HG02981 (cell line): ENCODE measurements at regions not wholly inside any gene's neighbourhood (a gene's known extent, or its start where the extent isn't known, plus 50 kb on each side); places are given as distances from the start of the nearest gene placed in this dataset.
"Not testable (repeated sequence)": the region's sequence is repeated elsewhere in the genome, so short reads cannot be mapped to it uniquely, and the experiment has no call there.

Experiments used
- ATAC-seq: cut with Tn5 transposase; IDR thresholded peaks from one replicate; pipeline ENCODE4 v1.9.1; 2021; ENCODE audit warnings: mild to moderate bottlenecking, moderate library complexity; ENCODE audit not compliant: unreplicated experiment

- no peak for ATAC-seq
Measured at GRCh38 chr1:177737456-177737855, 232.4 kb downstream of the SEC16B start.

DNA sequence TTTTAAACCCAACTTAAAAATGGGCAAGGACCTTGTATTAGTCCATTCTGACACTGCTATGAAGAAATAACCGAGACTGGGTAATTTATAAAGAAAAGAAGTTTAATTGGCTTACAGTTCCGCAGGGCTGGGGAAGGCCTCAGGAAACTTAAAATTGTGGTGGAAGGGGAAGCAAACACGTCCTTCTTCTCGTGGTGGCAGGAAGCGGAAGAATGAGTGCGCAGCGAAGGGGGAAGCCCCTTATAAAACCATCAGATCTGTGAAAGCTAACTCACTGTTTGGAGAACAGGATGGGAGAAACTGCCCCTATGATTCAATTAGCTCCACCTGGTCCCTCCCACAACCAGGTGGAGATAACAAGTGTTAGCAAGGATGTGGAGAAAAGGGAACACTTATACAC is 237.7 kb downstream of the SEC16B start:
- no peak for ATAC-seq

- no peak for ATAC-seq
Measured at GRCh38 chr1:177729646-177730045, 240.2 kb downstream of the SEC16B start.

DNA sequence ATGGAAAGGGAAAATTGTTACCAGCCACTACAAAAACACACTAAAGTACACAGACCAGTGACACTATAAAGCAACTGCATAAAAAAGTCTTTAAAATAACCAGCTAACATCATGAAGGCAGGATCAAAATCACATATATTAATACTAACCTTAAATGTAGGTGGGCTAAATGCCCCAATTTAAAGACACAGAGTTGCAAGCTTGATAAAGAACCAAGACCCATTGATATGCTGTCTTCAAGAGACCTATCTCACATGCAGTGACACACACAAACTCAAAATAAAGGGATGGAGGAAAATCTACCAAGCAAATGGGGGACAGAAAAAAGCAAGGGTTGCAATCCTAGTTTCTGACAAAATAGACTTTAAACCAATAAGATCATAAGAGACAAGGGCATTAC is 246.3 kb downstream of the SEC16B start:
- ATAC-seq: no peak

DNA sequence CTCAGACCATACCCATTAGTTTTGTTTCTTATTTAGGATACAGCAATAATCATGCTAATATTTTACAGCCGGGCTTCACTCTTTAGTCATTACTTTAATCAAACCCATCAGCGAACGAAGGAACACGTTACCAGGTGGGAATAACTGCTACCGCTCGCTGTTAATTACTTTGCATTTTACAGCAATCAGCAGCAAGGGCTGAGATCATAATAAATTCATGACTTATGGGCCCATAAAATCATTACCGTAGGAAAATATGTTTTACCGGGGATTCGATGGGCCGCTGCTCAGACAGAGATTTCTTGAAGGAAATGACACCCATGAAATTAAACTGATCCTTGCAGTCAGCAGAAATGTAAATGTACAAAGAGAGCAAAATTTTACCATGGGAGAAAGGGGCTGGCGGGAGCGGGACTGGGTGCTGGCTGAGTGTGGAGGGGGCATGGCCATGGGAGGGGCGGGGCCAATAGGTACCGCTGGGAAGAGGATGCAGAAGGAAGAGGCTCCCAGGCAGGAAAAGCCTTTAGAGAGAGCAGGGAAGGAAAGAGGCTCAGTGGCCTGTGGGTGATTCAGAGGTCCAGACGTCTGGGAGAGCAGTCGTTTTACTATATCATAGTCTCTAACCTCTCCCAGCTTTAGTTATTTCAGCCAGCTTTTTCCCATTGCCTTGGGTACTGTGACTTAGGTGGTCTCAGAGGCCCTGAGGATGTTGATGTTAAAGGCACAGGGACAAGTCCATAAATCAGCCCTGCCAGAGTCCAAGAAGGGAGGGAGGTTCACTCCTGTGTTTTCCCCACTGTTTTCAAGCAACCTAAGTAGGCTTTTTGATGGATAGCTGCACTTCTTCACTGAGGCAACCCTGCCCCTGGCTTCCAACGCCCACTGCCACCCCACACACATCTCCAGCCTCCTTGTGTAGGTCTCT is 258.9 kb downstream of the SEC16B start:
- ATAC-seq: no peak

- no peak for ATAC-seq
Measured at GRCh38 chr1:177708406-177708805, 261.5 kb downstream of the SEC16B start.

DNA sequence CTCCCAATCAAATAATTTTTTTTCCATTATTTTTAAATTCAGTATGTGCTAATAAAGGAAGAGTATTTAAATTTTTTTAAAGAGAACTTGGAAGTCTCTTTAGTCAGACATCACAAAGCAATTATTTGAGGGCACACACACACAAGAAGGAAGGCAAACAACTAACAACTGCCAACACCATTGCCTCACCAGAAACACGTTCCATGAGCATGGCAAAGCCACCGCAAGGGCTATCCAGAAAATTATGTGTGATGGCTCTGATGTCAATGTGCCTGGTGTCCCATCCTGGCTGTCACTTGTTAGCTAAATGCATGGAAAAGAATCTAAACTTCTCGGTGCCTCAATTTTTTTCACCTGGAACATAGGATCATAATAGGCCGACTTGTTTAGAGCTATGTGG is 262.9 kb downstream of the SEC16B start:
- no peak for ATAC-seq

- no peak for ATAC-seq
Measured at GRCh38 chr1:177705839-177706238, 264.0 kb downstream of the SEC16B start.

- no peak for ATAC-seq
Measured at GRCh38 chr1:177703888-177704446, 265.9 kb downstream of the SEC16B start.

DNA sequence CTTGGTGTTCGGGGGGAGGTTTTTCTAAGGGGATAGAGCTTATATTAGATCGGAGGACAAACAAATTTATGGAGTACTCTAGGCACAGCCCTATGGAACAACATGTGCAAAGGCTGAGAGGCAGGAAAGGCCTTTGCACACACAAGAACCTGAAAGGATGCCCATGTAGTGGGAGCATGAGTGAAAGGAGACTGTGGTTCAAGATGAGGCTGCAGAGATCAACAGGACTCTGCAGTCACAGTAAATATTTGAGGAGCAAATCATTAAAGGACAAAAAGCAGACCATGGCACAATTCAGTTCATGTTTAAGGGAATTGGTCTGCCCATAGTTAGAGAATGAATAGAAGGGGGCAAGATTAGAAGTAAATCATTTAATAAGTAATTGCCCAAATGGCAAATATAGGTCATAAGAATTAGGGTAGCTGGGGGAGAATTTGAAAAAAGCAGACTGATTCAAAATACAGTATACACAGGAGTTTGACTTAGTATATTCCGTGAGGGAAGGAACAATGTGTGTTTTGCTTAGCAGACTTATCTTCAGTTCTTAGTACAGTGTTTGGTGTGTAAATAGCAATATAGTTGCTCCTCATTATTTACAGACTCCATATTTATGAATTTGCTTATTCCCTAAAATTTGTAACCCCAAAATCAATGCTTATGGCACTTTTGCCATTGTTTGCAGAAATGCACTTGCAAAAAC is 268.1 kb downstream of the SEC16B start:
- ATAC-seq: no peak

DNA sequence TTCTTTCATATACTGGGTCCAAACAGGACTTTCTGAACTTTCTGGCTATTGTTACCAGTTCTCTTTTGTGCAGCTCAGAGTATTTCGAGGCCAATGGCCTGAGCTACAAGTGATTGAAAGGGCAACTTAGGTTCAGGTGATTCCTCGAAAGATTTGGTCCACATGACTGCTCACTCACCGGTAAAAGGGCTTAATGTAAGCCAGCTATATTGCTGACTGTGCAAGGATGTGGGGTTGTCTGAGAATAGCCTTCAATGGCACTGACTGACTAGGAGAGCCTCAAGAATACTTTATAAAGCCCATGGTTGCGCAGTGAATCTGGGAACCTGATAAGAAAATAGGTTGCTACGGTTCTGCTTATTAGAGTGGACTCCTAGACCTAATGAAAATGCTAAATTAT is 269.0 kb downstream of the SEC16B start:
- ATAC-seq: no peak

- ATAC-seq: no peak
Measured at GRCh38 chr1:177690996-177691395, 278.9 kb downstream of the SEC16B start.

DNA sequence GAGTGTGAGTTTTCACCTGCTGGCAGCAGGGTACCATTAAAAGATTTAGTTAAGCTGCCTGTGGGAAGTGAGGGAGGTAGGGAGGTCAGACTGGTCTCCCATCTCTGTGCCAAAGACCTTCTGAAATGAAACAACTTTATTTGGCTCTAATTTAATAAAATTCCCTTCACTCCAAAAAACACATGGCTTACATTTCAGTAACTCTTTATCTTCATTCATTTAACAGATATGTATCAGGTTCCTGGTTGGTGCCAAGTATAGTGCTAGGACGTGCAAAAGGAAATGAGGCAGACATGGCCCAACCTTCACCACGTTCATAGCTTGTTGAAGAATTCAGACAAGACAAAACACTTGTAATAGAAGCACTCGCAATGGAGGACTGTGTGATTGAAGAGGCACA is 282.3 kb downstream of the SEC16B start:
- no peak for ATAC-seq

DNA sequence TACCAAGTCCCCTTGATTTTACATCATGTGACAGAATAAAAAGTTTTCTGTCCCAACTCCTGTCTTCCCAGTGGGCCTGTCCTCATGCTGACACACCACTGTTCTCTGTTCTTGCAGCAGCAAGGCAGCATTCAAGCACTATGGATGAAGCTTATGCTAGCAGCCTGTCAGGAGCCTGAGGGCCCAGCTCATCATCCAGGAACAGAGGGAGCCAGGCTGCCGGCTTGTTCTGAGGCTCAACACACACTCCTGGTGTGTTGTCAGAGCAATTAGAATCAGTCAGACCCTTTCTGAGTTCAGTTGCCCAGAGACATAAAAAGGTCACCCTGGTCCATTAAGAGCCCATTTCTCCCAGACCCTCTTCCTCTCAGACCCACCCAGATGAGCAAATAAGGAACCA is 282.9 kb downstream of the SEC16B start:
- no peak for ATAC-seq

- no peak for ATAC-seq
Measured at GRCh38 chr1:177669161-177669560, 300.7 kb downstream of the SEC16B start.

DNA sequence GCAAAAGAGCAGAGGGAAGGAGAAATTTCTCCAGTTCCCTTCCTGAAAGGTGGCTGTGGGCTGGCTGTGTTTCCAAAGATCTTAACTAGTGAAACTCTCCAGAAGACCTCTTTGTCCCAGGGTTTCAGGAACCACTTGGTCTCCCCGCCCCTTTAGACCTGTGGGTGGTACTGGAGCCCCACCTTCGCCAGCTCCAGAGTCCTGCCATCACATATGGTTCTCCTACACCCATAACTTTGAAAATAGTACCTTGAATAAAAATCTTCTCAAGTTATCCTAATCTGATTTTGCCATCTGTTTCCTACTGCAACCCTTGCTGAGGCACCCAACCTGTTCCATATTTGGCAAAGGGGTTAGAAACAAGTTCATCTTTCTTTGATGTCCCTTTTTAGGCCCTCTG is 303.9 kb downstream of the SEC16B start:
- ATAC-seq: no peak

GRCh38 chr1:177664742-177665141 is 305.1 kb downstream of the SEC16B start:
- not testable (repeated sequence) for ATAC-seq

DNA sequence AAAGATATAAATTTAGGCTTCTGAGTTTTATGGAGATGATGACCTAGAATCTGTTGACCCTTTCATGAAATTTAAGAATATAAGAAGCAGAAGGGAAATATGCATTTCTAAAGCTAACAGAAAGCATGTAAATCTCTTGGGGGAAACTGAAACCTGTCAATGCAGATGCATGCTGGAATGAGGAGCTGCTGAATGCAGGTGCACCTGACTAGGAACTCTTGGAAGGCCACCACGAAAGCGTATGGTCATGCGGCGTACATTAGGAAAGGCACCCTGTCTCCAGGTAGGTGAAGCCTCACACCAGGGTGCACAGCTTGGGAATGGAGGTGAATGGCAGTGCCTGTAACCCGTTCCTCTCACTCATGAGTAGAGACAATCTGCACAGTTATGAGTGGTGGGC is 309.7 kb downstream of the SEC16B start:
- no peak for ATAC-seq

- no peak for ATAC-seq
Measured at GRCh38 chr1:177659281-177659680, 310.6 kb downstream of the SEC16B start.

DNA sequence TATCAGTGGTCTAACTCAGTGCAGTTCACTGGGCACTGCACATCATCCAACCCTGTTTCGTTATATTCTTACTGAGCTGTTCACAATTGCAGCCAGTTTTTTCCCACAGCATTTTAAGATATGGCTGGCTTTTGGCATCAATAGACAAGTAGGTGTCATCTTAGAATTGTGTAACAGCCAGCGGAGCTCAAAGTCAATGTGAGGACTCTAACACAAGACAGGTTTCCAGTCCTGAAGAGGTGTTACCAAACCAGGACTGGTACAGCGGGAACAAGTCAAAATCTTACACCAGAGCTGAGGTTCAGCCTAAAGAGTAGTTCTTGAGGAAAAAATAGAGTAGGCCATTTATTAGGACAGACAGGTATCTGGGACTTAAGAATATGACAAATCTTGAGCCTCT is 313.3 kb downstream of the SEC16B start:
- ATAC-seq: no peak

GRCh38 chr1:177650947-177651346 is 318.9 kb downstream of the SEC16B start:
- ATAC-seq: no peak

DNA sequence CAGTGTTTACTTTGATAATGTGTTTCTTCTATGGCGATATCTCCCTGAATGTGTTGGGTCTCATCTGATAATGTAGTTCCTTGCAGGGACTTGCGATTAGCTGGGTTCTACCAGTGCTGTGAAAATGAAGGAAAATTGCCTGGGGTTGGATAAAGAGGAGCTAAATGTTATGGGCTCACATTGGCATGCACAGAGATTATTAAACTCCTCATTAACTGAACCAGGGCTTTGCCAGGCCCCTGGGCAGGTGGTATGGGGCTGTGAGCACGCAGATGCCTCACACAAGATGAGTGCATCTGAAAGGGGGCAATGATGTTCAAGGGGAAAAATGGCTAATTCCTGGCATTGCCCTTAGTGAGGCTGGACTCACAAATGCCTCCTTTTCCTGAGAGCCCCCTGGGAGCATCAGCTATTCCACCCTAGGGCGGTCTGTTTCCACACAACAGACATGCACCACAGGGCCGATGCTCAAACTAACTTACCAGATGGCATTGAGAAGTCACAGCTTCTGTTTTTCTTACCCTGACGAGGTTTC is 321.1 kb downstream of the SEC16B start:
- ATAC-seq: no peak
